ENCODE measurements at regions not wholly inside any gene's neighbourhood (a gene's known extent, or its start where the extent isn't known, plus 50 kb on each side); places are given as distances from the start of the nearest gene placed in this dataset.

DNA sequence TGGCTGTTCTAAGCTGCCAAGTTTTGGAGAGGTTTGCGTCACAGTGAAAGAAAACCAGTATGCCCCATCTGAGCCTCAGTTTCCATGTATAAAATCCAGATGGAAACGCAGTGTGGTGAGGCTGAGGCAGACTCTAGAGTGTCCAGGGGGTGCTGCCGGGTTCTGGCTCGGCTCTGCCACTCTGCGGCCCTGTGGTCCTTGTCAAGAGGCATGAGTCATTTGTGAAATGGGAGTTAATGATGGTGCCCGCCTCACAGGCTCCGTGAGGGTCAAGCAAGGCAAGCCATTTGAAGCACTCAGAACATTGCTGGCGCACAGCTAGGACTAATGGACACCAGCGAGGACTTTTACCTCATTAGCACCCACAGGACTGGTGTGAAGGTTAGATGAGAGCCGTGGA, 214.3 kb downstream of the PTPRU start:
- ChIA-PET CTCF (no interaction called here), POLR2A (no interaction called here)
- TF ChIP-seq, protein P1, sequence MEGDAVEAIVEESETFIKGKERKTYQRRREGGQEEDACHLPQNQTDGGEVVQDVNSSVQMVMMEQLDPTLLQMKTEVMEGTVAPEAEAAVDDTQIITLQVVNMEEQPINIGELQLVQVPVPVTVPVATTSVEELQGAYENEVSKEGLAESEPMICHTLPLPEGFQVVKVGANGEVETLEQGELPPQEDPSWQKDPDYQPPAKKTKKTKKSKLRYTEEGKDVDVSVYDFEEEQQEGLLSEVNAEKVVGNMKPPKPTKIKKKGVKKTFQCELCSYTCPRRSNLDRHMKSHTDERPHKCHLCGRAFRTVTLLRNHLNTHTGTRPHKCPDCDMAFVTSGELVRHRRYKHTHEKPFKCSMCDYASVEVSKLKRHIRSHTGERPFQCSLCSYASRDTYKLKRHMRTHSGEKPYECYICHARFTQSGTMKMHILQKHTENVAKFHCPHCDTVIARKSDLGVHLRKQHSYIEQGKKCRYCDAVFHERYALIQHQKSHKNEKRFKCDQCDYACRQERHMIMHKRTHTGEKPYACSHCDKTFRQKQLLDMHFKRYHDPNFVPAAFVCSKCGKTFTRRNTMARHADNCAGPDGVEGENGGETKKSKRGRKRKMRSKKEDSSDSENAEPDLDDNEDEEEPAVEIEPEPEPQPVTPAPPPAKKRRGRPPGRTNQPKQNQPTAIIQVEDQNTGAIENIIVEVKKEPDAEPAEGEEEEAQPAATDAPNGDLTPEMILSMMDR (IDR thresholded peaks at IDR 0.05; ENCODE audit: control extremely low read depth, extremely low read depth, low read depth, missing control alignments): no peak
- no peak for DNase-seq (ENCODE audit: extremely low spot score)

DNA sequence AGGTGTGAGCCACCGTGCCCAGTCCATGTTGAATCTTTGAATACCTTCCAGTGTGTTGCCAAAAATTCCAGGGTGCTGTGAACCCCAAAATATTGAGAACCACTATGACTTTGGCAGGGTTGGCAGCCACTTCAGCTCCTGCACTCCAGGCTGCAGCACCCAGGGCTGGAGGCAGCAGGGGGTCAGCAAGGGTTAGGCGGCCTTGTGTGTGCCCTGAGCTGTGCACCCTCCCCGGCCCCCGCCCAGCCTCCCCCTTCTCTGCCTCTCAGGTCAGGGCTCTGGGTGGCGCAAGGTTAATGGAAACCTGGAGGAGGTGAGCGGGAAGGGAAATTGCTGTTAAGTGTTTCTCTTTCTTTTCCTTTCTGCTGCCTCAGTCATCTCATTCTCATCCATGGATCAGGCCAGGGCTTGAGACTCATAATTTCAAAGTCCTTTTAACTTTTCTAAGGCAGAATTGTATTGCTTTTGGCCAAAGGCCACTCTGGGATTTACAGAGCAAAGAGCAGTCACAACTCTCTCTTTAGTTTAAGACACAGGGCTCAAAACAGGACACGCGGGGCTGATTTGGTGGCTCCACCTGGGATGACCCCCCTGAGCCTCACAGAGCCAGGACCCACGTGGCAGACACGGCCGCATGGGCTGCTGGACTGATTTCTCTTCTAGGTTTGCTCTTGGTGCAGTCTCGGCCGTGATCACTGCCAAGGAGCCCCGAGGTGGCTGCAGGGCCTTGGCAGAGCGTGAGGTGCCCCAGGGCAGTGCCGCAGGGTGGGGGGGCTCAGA, 212.3 kb downstream of the PTPRU start:
- CTCF ChIA-PET: no interaction called here
- no peak for DNase-seq (ENCODE audit: extremely low spot score)
- TF ChIP-seq, protein P1 (IDR thresholded peaks at IDR 0.05; ENCODE audit: control extremely low read depth, extremely low read depth, low read depth, missing control alignments): no peak
- POLR2A ChIA-PET: no interaction called here

DNA sequence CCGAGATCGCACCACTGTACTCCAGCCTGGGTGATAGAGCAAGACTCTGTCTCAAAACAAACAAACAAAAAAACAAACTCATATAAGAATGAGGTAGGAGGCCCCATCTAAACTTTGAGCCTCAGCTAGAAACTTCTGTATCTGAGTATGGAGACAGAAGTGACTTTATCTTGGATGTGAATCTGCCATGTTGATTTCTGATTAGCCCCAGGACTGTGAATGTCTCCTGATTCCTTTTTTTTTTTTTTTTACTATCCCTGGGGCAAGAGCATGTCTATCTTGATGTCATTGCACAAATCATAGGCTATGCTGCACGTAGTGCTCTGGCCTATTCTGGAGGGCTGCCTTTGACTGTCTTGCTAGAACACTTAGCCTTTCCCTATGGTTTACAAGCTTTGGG, 211.0 kb downstream of the PTPRU start:
- TF ChIP-seq, protein P1 (IDR thresholded peaks at IDR 0.05; ENCODE audit: control extremely low read depth, extremely low read depth, low read depth, missing control alignments): no peak
- ChIA-PET CTCF (no interaction called here), POLR2A (no interaction called here)
- no peak for DNase-seq (ENCODE audit: extremely low spot score)

DNA sequence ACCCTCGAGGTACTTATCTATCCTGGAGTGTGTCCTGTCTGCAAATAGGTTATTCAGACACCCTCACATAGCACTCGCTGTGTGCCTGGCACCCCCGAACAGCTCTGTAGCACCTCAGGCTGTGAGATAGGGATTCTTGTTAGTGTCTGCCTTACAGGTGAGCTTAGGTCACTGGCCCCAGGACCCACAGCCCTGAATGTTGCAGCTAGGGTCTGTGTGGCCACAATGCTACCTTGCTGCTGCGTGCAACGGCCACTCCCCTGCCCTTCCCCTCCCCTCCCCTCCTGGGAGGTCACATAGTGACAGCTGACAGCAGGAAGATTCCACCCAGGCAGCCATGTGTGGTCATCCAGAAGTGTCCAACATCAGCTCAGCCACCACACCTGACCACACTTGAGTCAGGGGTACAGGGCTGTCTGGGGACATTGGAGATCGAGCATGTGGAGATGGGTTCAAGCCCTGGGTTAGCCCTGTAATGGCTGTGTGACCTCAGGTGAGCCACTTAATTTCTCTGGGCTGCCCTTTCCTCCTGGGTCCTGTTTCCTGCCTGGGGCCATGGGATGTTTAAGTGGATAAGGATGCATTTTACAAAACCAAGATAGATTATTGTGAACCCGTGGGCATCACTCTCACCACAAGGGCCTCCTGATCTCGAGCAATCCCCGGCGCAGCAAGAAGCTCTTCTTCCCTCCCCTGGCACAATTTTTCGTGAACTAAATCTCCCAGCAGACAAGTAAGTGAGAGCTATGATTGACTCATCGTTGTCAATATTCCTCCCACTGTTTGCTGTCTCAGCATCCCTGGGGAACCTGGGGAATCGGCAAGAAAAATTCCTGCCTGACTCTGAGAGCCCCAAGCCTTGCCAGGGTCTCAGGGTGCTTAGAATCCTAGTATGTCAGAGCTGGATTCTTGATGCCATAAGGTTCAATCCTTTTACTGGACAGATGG, 208.7 kb downstream of the PTPRU start:
- TF ChIP-seq, protein P1 (IDR thresholded peaks at IDR 0.05; ENCODE audit: control extremely low read depth, extremely low read depth, low read depth, missing control alignments): no peak
- DNase-seq (ENCODE audit: extremely low spot score): no peak
- CTCF ChIA-PET: no interaction called here
- POLR2A ChIA-PET: no interaction called here

DNA sequence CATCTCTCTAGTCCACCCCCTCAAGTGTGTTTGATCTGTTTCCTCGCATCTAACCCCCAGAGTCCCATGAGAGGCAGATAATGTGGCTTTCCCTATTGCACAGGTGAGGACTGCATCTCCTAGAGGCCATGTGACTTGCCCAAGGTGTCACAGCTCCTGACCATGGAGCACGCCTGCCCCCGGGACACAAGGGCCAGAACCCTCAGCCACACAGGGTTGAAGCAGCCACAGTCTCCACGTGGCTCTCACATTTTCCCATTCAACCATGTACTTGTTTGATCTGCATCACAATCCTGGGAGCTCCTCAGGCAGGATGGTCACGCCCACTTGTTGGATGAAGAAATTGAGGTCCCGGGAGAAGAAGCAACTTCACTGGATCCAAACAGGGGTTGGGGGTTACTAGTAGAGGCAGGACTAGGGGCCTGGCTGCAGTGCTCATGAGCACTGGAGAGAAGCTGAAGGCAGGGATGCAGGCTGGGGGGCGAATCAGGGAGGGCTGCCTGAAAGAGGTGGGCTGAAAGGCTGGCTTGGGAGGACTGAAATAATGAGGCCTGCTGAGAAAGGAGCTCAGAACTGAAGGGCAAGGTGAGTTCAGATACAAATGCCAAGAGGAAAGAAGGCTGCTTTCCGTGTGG, 207.9 kb downstream of the PTPRU start:
- ChIA-PET CTCF (no interaction called here), POLR2A (no interaction called here)
- TF ChIP-seq, protein P1 (IDR thresholded peaks at IDR 0.05; ENCODE audit: control extremely low read depth, extremely low read depth, low read depth, missing control alignments): no peak
- no peak for DNase-seq (ENCODE audit: extremely low spot score)

DNA sequence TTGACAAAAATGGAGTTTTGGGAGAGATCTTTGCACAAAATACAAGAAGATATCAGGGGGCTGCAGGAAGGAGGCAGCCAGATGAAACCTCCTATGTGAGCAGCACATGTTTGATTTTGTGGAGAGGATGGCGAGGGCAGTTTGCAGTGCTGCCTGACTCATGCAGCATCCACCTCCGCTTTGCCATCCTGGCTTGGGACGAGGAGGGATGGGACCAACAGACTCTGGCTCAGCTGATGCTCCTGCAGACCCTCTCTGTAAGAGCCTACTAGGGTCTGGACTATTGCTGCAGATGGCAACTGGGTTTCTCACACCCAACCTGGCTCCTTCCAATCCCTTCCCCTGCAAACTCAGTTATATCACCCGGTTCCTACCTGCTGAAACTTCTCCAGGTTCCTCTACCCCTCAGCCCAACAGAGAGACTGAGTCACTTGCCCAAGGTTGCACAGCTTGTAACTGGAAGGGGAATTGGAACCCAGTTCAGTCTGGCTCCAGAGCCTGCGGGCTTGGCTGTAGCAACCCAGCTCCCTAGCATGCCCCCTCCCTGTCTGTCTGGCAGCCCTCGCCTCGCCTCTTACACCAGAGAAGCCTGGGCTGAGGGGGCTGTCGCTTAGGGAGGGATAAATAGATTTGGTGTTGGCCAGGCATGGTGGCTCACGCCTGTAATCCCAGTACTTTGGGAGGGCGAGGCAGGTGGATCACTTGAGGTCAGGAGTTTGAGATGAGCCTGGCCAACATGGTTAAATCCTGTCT, 205.8 kb downstream of the PTPRU start:
- ChIA-PET CTCF (interaction anchor here (1.1 kb wide), 1 partner anchor 13 kb away, joined by 3 read pairs; no protein-coding TSS in a partner anchor), POLR2A (no interaction called here)
- DNase-seq (ENCODE audit: extremely low spot score): no peak
- TF ChIP-seq, protein P1 (IDR thresholded peaks at IDR 0.05; ENCODE audit: control extremely low read depth, extremely low read depth, low read depth, missing control alignments): no peak

Measured in GM10248 (cell line).